BJ (cell line): ENCODE measurements at regions not wholly inside any gene's neighbourhood (a gene's known extent, or its start where the extent isn't known, plus 50 kb on each side); places are given as distances from the start of the nearest gene placed in this dataset.

ENCODE experiments used
- CTCF ChIA-PET: fragments of 350-600 bp; formaldehyde crosslinking; extraction: SDS; loops from one replicate; lab custom pipeline; 2021; ENCODE audit warnings: antibody characterized with exemption, inconsistent platforms; lab: Yijun Ruan, JAX
- POLR2A ChIA-PET: fragments of 300-600 bp; sonication (Branson Sonifier 250); formaldehyde crosslinking; extraction: SDS; loops from one replicate; lab custom pipeline; 2021; ENCODE audit warnings: antibody characterized with exemption; lab: Charles Lee
- DNase-seq: peaks from one replicate; pipeline ENCODE4 v3.0.0-alpha.2; 2011; ENCODE audit warnings: low read depth
- H3K27me3 ChIP-seq: 2 replicates; pipeline ENCODE4 v1.6.0; 2011; ENCODE audit warnings: low read length; ENCODE audit not compliant: control insufficient read depth, insufficient read depth
- H3K36me3 ChIP-seq: 2 replicates; pipeline ENCODE4 v1.5.1; 2011; ENCODE audit warnings: low read length; ENCODE audit not compliant: control insufficient read depth, insufficient read depth
- H3K4me3 ChIP-seq: 2 replicates; pipeline ENCODE4 v1.5.1; 2011; ENCODE audit warnings: low read depth, mild to moderate bottlenecking, control low read depth, low read length
- CTCF ChIP-seq: IDR thresholded peaks from 2 replicates; pipeline ENCODE4 v1.5.1; 2011; ENCODE audit warnings: low read depth, mild to moderate bottlenecking, control low read depth, inconsistent platforms, low read length, moderate library complexity; ENCODE audit not compliant: insufficient read depth

- no peaks in the 10 kb centered on the region for H3K27me3 ChIP-seq
- ChIA-PET CTCF (no interaction called here), POLR2A (no interaction called here)
- DNase-seq = no peak
- no peaks in the 10 kb centered on the region for H3K36me3 ChIP-seq
- no peak for TF ChIP-seq CTCF
- no peak overlapping the region for H3K4me3 ChIP-seq
Measured at GRCh38 chr18:40570615-40571014, 1384.4 kb upstream of the PIK3C3 start.

DNA sequence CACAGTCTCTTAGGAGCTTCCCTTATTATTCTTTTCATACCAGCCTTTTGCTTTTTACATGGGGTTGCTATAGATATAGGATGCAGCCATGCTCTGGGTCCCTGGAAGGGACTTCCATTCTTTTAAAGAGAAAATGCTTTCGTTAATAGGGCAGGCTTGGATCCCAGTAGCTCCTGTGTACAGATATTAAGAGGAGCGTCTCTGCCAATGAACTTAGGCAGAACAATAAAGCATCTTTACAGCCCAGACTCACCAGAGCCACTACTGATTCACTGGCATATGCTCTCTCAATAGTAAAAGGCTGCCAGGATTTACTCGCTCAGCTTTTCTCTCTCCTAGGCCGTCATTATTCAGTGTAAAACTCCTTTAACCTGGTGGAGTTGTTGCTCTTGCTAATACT, 1385.4 kb upstream of the PIK3C3 start:
- Histone ChIP-seq H3K27me3 (no peaks in the 10 kb centered on the region), H3K36me3 (no peaks in the 10 kb centered on the region), H3K4me3 (no peak overlapping the region)
- DNase-seq = no peak
- TF ChIP-seq CTCF = no peak
- ChIA-PET POLR2A (no interaction called here), CTCF (no interaction called here)

DNA sequence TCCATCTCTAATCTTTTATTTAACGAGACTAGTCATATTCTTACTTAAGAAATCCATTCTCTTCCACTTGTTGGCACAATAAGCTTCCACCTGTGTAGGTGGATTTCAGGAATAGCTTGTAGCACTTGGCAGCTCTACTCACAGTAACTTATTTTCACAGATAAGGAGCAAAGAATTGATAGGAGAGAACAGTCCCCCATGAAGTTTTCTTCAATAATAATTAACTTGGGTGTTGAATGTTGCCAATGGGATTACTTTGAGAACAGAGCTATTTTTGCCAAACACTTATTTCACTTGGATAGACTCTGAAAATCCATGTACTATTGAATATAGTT, 1388.6 kb upstream of the PIK3C3 start:
- DNase-seq = no peak
- ChIA-PET POLR2A (no interaction called here), CTCF (no interaction called here)

DNA sequence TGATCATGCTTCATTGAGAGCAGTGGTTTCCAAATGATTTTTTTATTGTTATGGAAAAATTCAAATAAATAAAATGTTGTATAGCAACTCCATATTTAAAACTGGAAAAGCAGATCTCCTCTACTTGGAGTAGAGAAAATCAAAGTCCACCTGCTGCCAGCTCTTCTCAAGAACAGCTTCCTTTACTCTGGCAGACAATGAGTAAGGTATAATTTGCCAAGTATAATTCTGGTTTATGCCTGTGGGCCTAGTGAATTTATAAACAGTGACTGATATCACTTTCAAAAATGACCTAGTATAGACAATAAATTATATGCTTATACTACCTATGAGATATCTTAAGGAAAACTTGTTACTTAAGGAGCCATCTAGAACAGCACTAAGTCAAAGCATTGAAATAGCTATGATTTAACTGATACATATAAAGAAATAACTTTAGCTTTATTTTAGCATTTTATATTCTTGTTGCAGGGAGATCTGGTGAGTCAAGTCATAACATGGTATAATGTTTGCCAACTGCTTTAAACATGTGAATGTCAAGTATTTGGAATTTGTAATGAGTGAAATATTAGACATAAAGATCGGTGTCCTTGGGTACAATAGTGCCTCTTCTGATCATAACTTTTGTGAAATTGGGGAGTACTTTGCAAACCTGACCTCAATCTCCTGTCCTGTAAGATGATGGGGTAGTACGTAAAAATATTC, 1389.1 kb upstream of the PIK3C3 start:
- no peak for TF ChIP-seq CTCF
- Histone ChIP-seq H3K4me3 (no peak overlapping the region), H3K27me3 (no peaks in the 10 kb centered on the region), H3K36me3 (no peaks in the 10 kb centered on the region)
- ChIA-PET POLR2A (no interaction called here), CTCF (no interaction called here)
- no peak for DNase-seq

More for the DNA sequence above, 1388.6 kb upstream of the PIK3C3 start:
- no peak for TF ChIP-seq CTCF
- H3K4me3 ChIP-seq = no peak overlapping the region
- H3K36me3 ChIP-seq = no peaks in the 10 kb centered on the region
- no peaks in the 10 kb centered on the region for H3K27me3 ChIP-seq

DNA sequence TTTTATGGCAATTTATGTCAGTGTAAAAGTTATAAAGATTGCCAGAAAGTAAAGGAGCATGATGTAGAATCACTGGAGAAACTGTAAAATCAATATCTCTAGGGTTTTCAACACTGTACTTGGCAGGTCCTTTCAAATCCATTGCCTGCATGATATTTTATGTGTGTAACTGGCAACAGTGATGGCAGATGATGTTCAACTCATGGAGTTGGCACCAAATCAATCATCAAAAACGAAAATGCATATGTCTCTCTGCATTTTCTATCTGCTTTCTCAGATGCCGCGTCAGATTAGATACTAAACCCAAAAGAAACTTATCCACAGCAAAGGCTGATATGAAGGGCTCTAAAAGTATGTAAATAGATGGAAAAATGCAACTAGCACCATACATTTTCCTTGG, 1395.5 kb upstream of the PIK3C3 start:
- CTCF ChIA-PET = no interaction called here

More for the DNA sequence above, 1395.5 kb upstream of the PIK3C3 start:
- TF ChIP-seq CTCF = no peak
- H3K4me3 ChIP-seq = no peak overlapping the region
- H3K27me3 ChIP-seq = no peaks in the 10 kb centered on the region
- POLR2A ChIA-PET = no interaction called here
- DNase-seq = no peak
- H3K36me3 ChIP-seq = no peaks in the 10 kb centered on the region
